ENCODE measurements at regions not wholly inside any gene's neighbourhood (a gene's known extent, or its start where the extent isn't known, plus 50 kb on each side); places are given as distances from the start of the nearest gene placed in this dataset.

DNA sequence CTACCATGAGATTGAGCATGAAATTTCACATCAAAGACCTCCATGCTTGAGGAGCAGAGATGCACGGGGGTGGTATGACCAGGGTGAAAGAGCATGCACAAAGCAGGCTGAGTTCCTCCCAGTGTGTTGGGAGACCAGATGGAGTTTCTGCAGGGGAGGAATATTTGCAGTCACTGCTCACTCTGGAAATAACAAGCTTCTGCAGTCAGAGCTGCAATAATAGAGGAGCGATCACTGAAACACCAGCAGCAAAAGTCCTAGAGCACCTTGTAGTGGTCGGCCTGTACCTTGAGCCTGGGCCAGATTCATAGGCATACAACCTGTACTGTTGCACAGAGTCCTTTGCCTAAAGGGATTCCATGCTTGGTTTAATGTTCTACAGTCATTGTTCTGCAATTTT lies 184.5 kb upstream of the SP8 start:
- H3K36me3 ChIP-seq (ENCODE audit: insufficient read depth, low read length), result no peaks in the 10 kb centered on the region
- no peaks in the 10 kb centered on the region for H3K36me3 Mint-ChIP-seq
- H3K9me3 Mint-ChIP-seq, result no peaks in the 10 kb centered on the region
- no peaks in the 10 kb centered on the region for H3K4me1 ChIP-seq (ENCODE audit: insufficient read depth, low read length)
- no peak overlapping the region for H3K27ac Mint-ChIP-seq
- no peaks in the 10 kb centered on the region for H3K27me3 Mint-ChIP-seq
- no peaks in the 10 kb centered on the region for H3K4me1 Mint-ChIP-seq
- no peak overlapping the region for H3K4me3 ChIP-seq (ENCODE audit: low read length in 2 of 2)
- ChIA-PET POLR2A (ENCODE audit: partially characterized antibody) (no interaction called here), CTCF (ENCODE audit: partially characterized antibody) (no interaction called here)
- intact Hi-C loops (cut with micrococcal nuclease), result no loop called here
- H3K9me3 ChIP-seq (ENCODE audit: control insufficient read depth in 1 of 2, low read length in 2 of 2), result no peaks in the 10 kb centered on the region
- H3K27me3 ChIP-seq (ENCODE audit: insufficient read depth, low read length), result no peaks in the 10 kb centered on the region
- H3K27ac ChIP-seq (ENCODE audit: low read depth, low read length), result no peak overlapping the region
- DNase-seq, result no peak
- no peak overlapping the region for H3K4me3 Mint-ChIP-seq

DNA sequence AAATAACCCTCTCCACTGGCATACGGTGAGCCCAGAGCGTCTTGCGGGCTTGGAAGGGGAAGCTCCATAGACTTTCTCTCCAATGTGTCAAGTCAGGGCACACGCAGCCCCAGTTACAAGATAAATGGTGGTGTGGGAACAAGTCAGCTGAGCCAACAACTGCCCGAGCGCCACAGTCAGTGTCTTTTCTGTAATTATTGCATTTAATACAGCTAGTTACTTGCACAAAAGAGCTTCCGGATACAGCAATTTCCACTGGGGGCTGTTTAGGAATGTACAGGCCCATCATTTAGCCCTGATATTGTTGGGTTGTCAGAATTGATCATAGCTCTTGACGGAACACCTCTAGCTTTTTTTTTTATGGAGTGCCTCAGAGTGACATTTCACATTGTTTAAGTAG lies 193.5 kb upstream of the SP8 start:
- ChIA-PET POLR2A (ENCODE audit: partially characterized antibody) (no interaction called here), CTCF (ENCODE audit: partially characterized antibody) (no interaction called here)

DNA sequence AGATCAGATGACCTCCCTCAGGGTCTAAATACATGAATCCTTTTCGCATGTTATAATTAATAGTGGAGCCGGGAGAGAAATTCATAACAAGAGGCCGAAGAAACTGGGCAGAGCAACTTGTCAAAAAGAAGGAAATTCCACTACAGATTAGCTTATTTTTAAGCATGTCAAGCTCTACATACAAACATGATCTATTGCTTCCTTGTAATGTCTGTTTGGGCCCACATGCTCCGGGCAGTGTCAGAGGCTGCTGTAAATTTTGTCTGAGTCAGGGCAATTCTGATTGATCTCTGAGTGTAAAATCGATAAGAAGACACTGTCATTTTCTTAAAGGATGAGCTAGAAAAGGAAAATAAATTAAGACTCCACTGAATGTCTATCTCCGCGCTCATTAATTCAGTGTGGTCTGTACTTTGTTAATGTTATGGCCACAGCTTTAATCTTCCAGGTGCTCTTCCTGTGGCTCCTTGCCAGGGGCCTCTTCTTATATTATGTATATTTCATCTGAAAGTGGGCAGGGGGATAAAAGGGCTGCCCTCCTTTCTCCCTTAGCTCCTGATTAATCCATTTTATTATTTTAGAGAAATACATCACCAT lies 194.1 kb upstream of the SP8 start:
- CTCF ChIA-PET (ENCODE audit: partially characterized antibody), result no interaction called here
- intact Hi-C loops (cut with micrococcal nuclease), result no loop called here

More for the DNA sequence above, 193.5 kb upstream of the SP8 start:
- H3K27ac Mint-ChIP-seq, result no peak overlapping the region
- H3K27me3 Mint-ChIP-seq, result no peaks in the 10 kb centered on the region
- DNase-seq, result no peak
- H3K9me3 Mint-ChIP-seq, result no peaks in the 10 kb centered on the region
- no peaks in the 10 kb centered on the region for H3K4me1 Mint-ChIP-seq
- Histone ChIP-seq H3K27ac (ENCODE audit: low read depth, low read length) (no peak overlapping the region), H3K36me3 (ENCODE audit: insufficient read depth, low read length) (no peaks in the 10 kb centered on the region), H3K27me3 (ENCODE audit: insufficient read depth, low read length) (no peaks in the 10 kb centered on the region), H3K4me1 (ENCODE audit: insufficient read depth, low read length) (no peaks in the 10 kb centered on the region), H3K4me3 (ENCODE audit: low read length in 2 of 2) (no peak overlapping the region), H3K9me3 (ENCODE audit: control insufficient read depth in 1 of 2, low read length in 2 of 2) (no peaks in the 10 kb centered on the region)
- intact Hi-C loops (cut with micrococcal nuclease), result no loop called here
- H3K36me3 Mint-ChIP-seq, result no peaks in the 10 kb centered on the region
- H3K4me3 Mint-ChIP-seq, result no peak overlapping the region

GRCh38 chr7:20988340-20988739 lies 201.7 kb upstream of the SP8 start:
- intact Hi-C loops (cut with micrococcal nuclease), result no loop called here
- POLR2A ChIA-PET (ENCODE audit: partially characterized antibody), result no interaction called here
- Mint-ChIP-seq H3K9me3 (peaks cover 0 to 2% (median 0%) of the 10 kb centered on the region in 8 donors), H3K27ac (no peak overlapping the region), H3K27me3 (no peaks in the 10 kb centered on the region), H3K4me1 (no peaks in the 10 kb centered on the region), H3K36me3 (no peaks in the 10 kb centered on the region), H3K4me3 (no peak overlapping the region)
- no peaks in the 10 kb centered on the region for H3K9me3 ChIP-seq (ENCODE audit: control insufficient read depth in 1 of 2, low read length in 2 of 2)
- H3K4me3 ChIP-seq (ENCODE audit: low read length in 2 of 2), result no peak overlapping the region
- no peaks in the 10 kb centered on the region for H3K4me1 ChIP-seq (ENCODE audit: insufficient read depth, low read length)
- H3K36me3 ChIP-seq (ENCODE audit: insufficient read depth, low read length), result no peaks in the 10 kb centered on the region
- H3K27ac ChIP-seq (ENCODE audit: low read depth, low read length), result no peak overlapping the region
- no peaks in the 10 kb centered on the region for H3K27me3 ChIP-seq (ENCODE audit: insufficient read depth, low read length)
- CTCF ChIA-PET (ENCODE audit: partially characterized antibody), result no interaction called here
- no peak for DNase-seq

More for the DNA sequence above, 194.1 kb upstream of the SP8 start:
- no peak overlapping the region for H3K4me3 Mint-ChIP-seq
- Histone ChIP-seq H3K27ac (ENCODE audit: low read depth, low read length) (no peak overlapping the region), H3K9me3 (ENCODE audit: control insufficient read depth in 1 of 2, low read length in 2 of 2) (no peaks in the 10 kb centered on the region), H3K4me3 (ENCODE audit: low read length in 2 of 2) (no peak overlapping the region), H3K36me3 (ENCODE audit: insufficient read depth, low read length) (no peaks in the 10 kb centered on the region), H3K4me1 (ENCODE audit: insufficient read depth, low read length) (no peaks in the 10 kb centered on the region), H3K27me3 (ENCODE audit: insufficient read depth, low read length) (no peaks in the 10 kb centered on the region)
- H3K36me3 Mint-ChIP-seq, result no peaks in the 10 kb centered on the region
- no peaks in the 10 kb centered on the region for H3K27me3 Mint-ChIP-seq
- H3K27ac Mint-ChIP-seq, result no peak overlapping the region
- DNase-seq, result no peak
- no peaks in the 10 kb centered on the region for H3K4me1 Mint-ChIP-seq
- POLR2A ChIA-PET (ENCODE audit: partially characterized antibody), result no interaction called here
- no peaks in the 10 kb centered on the region for H3K9me3 Mint-ChIP-seq

DNA sequence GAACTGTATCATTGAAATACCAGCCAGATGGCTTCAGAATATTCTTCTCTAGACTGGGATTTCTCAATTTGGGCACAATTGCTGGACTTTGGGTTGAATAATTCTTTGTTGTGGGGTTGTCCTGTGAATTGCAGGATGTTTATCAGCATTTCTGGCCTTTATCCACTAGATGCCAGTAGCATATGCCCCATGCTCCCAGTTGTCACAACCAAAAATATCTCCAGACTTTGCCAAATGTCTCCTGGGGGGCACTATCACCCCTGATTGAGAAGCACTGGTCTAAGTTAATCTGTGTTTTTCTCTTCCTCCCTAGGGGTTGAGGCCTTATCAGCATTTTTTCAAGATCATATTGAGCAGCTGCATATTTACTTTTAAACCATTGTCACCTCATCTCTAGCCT lies 204.9 kb upstream of the SP8 start:
- Mint-ChIP-seq H3K36me3 (no peaks in the 10 kb centered on the region), H3K9me3 (peaks cover 0 to 5% (median 0%) of the 10 kb centered on the region in 8 donors), H3K27me3 (no peaks in the 10 kb centered on the region), H3K4me1 (no peaks in the 10 kb centered on the region), H3K27ac (no peak overlapping the region), H3K4me3 (no peak overlapping the region)
- no peak overlapping the region for H3K27ac ChIP-seq (ENCODE audit: low read depth, low read length)
- H3K9me3 ChIP-seq (ENCODE audit: control insufficient read depth in 1 of 2, low read length in 2 of 2), result no peaks in the 10 kb centered on the region
- H3K4me1 ChIP-seq (ENCODE audit: insufficient read depth, low read length), result no peaks in the 10 kb centered on the region
- H3K4me3 ChIP-seq (ENCODE audit: low read length in 2 of 2), result no peak overlapping the region
- no peaks in the 10 kb centered on the region for H3K27me3 ChIP-seq (ENCODE audit: insufficient read depth, low read length)
- intact Hi-C loops (cut with micrococcal nuclease), result no loop called here
- DNase-seq, result no peak
- H3K36me3 ChIP-seq (ENCODE audit: insufficient read depth, low read length), result no peaks in the 10 kb centered on the region
- CTCF ChIA-PET (ENCODE audit: partially characterized antibody), result no interaction called here
- POLR2A ChIA-PET (ENCODE audit: partially characterized antibody), result no interaction called here

GRCh38 chr7:20993693-20994092 lies 207.0 kb upstream of the SP8 start:
- Histone ChIP-seq H3K27me3 (ENCODE audit: insufficient read depth, low read length) (no peaks in the 10 kb centered on the region), H3K4me3 (ENCODE audit: low read length in 2 of 2) (no peak overlapping the region), H3K27ac (ENCODE audit: low read depth, low read length) (no peak overlapping the region), H3K4me1 (ENCODE audit: insufficient read depth, low read length) (no peaks in the 10 kb centered on the region), H3K36me3 (ENCODE audit: insufficient read depth, low read length) (no peaks in the 10 kb centered on the region), H3K9me3 (ENCODE audit: control insufficient read depth in 1 of 2, low read length in 2 of 2) (no peaks in the 10 kb centered on the region)
- H3K4me3 Mint-ChIP-seq, result no peak overlapping the region
- no peaks in the 10 kb centered on the region for H3K36me3 Mint-ChIP-seq
- ChIA-PET CTCF (ENCODE audit: partially characterized antibody) (no interaction called here), POLR2A (ENCODE audit: partially characterized antibody) (no interaction called here)
- no peaks in the 10 kb centered on the region for H3K4me1 Mint-ChIP-seq
- DNase-seq, result no peak
- H3K27ac Mint-ChIP-seq, result no peak overlapping the region
- peaks cover 0 to 5% (median 0%) of the 10 kb centered on the region in 8 donors for H3K9me3 Mint-ChIP-seq
- no peaks in the 10 kb centered on the region for H3K27me3 Mint-ChIP-seq
- intact Hi-C loops (cut with micrococcal nuclease), result no loop called here

DNA sequence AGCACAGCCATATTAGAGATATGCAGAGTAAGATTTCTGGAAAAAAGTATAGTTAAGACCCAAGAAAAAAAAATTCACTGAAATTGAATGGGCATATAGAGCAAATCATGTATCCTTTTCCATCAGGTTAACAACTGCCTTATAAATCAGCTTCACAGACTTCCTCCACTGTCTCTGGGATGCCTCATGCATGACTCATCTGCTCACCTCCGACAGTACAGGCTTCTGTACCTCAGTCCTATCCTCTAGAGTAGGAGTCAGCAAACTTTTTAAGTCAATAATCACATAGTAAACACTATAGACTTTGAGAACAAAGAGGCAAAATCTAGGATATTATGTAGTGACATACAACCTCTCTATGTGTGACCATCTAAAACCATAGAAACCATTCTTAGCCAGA lies 211.6 kb upstream of the SP8 start:
- Mint-ChIP-seq H3K9me3 (peaks cover 0 to 8% (median 3%) of the 10 kb centered on the region in 8 donors), H3K4me3 (no peak overlapping the region), H3K27me3 (no peaks in the 10 kb centered on the region), H3K27ac (no peak overlapping the region), H3K36me3 (no peaks in the 10 kb centered on the region), H3K4me1 (no peaks in the 10 kb centered on the region)
- Histone ChIP-seq H3K9me3 (ENCODE audit: control insufficient read depth in 1 of 2, low read length in 2 of 2) (no peaks in the 10 kb centered on the region), H3K27me3 (ENCODE audit: insufficient read depth, low read length) (no peaks in the 10 kb centered on the region), H3K36me3 (ENCODE audit: insufficient read depth, low read length) (no peaks in the 10 kb centered on the region), H3K27ac (ENCODE audit: low read depth, low read length) (no peak overlapping the region), H3K4me3 (ENCODE audit: low read length in 2 of 2) (no peak overlapping the region), H3K4me1 (ENCODE audit: insufficient read depth, low read length) (no peaks in the 10 kb centered on the region)
- DNase-seq, result no peak
- CTCF ChIA-PET (ENCODE audit: partially characterized antibody), result no interaction called here
- intact Hi-C loops (cut with micrococcal nuclease), result no loop called here
- POLR2A ChIA-PET (ENCODE audit: partially characterized antibody), result no interaction called here

GRCh38 chr7:21011153-21011552 lies 224.5 kb upstream of the SP8 start:
- Mint-ChIP-seq H3K9me3 (peaks cover 0 to 11% (median 4%) of the 10 kb centered on the region in 8 donors), H3K4me3 (no peak overlapping the region), H3K27ac (no peak overlapping the region), H3K27me3 (no peaks in the 10 kb centered on the region), H3K4me1 (no peaks in the 10 kb centered on the region), H3K36me3 (no peaks in the 10 kb centered on the region)
- H3K4me1 ChIP-seq (ENCODE audit: insufficient read depth, low read length), result no peaks in the 10 kb centered on the region
- no peaks in the 10 kb centered on the region for H3K36me3 ChIP-seq (ENCODE audit: insufficient read depth, low read length)
- ChIA-PET CTCF (ENCODE audit: partially characterized antibody) (no interaction called here), POLR2A (ENCODE audit: partially characterized antibody) (no interaction called here)
- no peak overlapping the region for H3K4me3 ChIP-seq (ENCODE audit: low read length in 2 of 2)
- H3K27me3 ChIP-seq (ENCODE audit: insufficient read depth, low read length), result no peaks in the 10 kb centered on the region
- no peak overlapping the region for H3K27ac ChIP-seq (ENCODE audit: low read depth, low read length)
- DNase-seq, result no peak
- H3K9me3 ChIP-seq (ENCODE audit: control insufficient read depth in 1 of 2, low read length in 2 of 2), result no peaks in the 10 kb centered on the region
- intact Hi-C loops (cut with micrococcal nuclease), result no loop called here

All from CD4-positive, alpha-beta memory T cell (primary cell).